A549 (cell line): ENCODE measurements at regions not wholly inside any gene's neighbourhood (a gene's known extent, or its start where the extent isn't known, plus 50 kb on each side); places are given as distances from the start of the nearest gene placed in this dataset.

Experiments used
- ATAC-seq, 2 experiments: fragments of 200-7000 bp in 1 of 2; fragments of >200 bp in 1 of 2; cut with Nextera tagmentation in 1 of 2; cut with Tn5 transposase in 1 of 2; 3 replicates each; pipeline versions ENCODE4 v1.8.0 to v1.9.1; 2018 to 2020; ENCODE audit warnings: mild to moderate bottlenecking in 1 of 2, moderate library complexity in 1 of 2
- CTCF ChIA-PET: fragments of 300-600 bp; sonication (Branson Sonifier 250); formaldehyde crosslinking; extraction: SDS; loops from one replicate; lab custom pipeline; 2021; ENCODE audit warnings: antibody characterized with exemption, inconsistent platforms; lab: Yijun Ruan, JAX
- POLR2A ChIA-PET: fragments of 350-600 bp; formaldehyde crosslinking; extraction: SDS; loops from one replicate; lab custom pipeline; 2021; ENCODE audit warnings: antibody characterized with exemption, inconsistent platforms; lab: Yijun Ruan, JAX
- DNase-seq, 2 experiments: peaks; one replicate each; pipeline versions ENCODE4 v3.0.0 to v3.0.0-alpha.2; 2011 to 2016; ENCODE audit warnings: low read depth in 1 of 2, low spot score in 1 of 2
- FAIRE-seq: peaks from 2 replicates; lab custom pipeline; 2011; peaks lifted over from hg19 to GRCh38; lab: Jason Lieb, UNC
- H3K27ac ChIP-seq, 2 experiments: fragments of >200 bp; sonication (Bioruptor Twin); formaldehyde crosslinking; 3 replicates each; pipeline ENCODE4 v1.5.1; 2016 to 2017
- H3K4me1 ChIP-seq: fragments of >200 bp; sonication (Bioruptor Twin); formaldehyde crosslinking; 3 replicates; pipeline ENCODE4 v1.6.1; 2016
- H3K4me2 ChIP-seq: fragments of >200 bp; sonication (Bioruptor Twin); formaldehyde crosslinking; 3 replicates; pipeline ENCODE4 v1.6.1; 2016
- H3K4me3 ChIP-seq: fragments of >200 bp; sonication (Bioruptor Twin); formaldehyde crosslinking; 3 replicates; pipeline ENCODE4 v1.5.1; 2016
- H3K9me3 ChIP-seq: fragments of >200 bp; sonication (Bioruptor Twin); formaldehyde crosslinking; 3 replicates; pipeline ENCODE4 v1.6.1; 2016
- ATOH8 ChIP-seq: fragments of 250-450 bp; sonication (Bioruptor Pico); IDR thresholded peaks from 2 replicates; pipeline ENCODE4 v1.5.0; 2020; ENCODE audit warnings: low read depth, mild to moderate bottlenecking, moderate library complexity
- CBX2 ChIP-seq: fragments of 200-600 bp; sonication (generic); IDR thresholded peaks from 2 replicates; pipeline ENCODE4 v1.6.1; 2016; ENCODE audit warnings: low read depth, mild to moderate bottlenecking, borderline replicate concordance
- CBX8 ChIP-seq: fragments of 200-600 bp; sonication (generic); IDR thresholded peaks from 2 replicates; pipeline ENCODE4 v1.6.1; 2016
- EHMT2 ChIP-seq: fragments of 200-600 bp; sonication (generic); IDR thresholded peaks from 2 replicates; pipeline ENCODE4 v1.6.1; 2016; ENCODE audit warnings: antibody characterized with exemption, low read depth, mild to moderate bottlenecking, moderate library complexity
- EP300 ChIP-seq, 2 experiments: fragments of >200 bp; sonication (Bioruptor Twin); formaldehyde crosslinking; IDR thresholded peaks; 2 replicates in 1 of 2; 3 replicates in 1 of 2; pipeline ENCODE4 v1.6.1; 2016 to 2017
- FOSB ChIP-seq: fragments of 250-450 bp; sonication (Bioruptor Pico); IDR thresholded peaks from 2 replicates; pipeline ENCODE4 v1.5.0; 2020; ENCODE audit warnings: mild to moderate bottlenecking, moderate library complexity
- GATA3 ChIP-seq: IDR thresholded peaks from 2 replicates; pipeline ENCODE4 v1.6.1; 2012; ENCODE audit warnings: borderline replicate concordance
- HDAC2 ChIP-seq: fragments of 200-600 bp; sonication (generic); IDR thresholded peaks from 2 replicates; pipeline ENCODE4 v1.6.1; 2016
- HES2 ChIP-seq: fragments of >200 bp; sonication (Bioruptor Twin); formaldehyde crosslinking; IDR thresholded peaks from 2 replicates; pipeline ENCODE4 v1.6.1; 2016
- HMGXB4 ChIP-seq: fragments of 250-450 bp; sonication (Bioruptor Pico); IDR thresholded peaks from 2 replicates; pipeline ENCODE4 v1.5.0; 2021; ENCODE audit warnings: mild to moderate bottlenecking, moderate library complexity, borderline replicate concordance
- HOXB5 ChIP-seq: fragments of 250-450 bp; sonication (Bioruptor Pico); IDR thresholded peaks from 2 replicates; pipeline ENCODE4 v1.5.0; 2020; ENCODE audit warnings: mild to moderate bottlenecking, moderate library complexity
- JUNB ChIP-seq: fragments of >200 bp; sonication (Bioruptor Twin); formaldehyde crosslinking; IDR thresholded peaks from 2 replicates; pipeline ENCODE4 v1.6.1; 2016
- KDM1A ChIP-seq: fragments of 200-600 bp; sonication (generic); IDR thresholded peaks from 2 replicates; pipeline ENCODE4 v1.6.1; 2016; ENCODE audit warnings: low read depth, mild to moderate bottlenecking
- MAFK ChIP-seq: fragments of 450-650 bp; IDR thresholded peaks from 2 replicates; pipeline ENCODE4 v1.6.1; 2014; ENCODE audit not compliant: partially characterized antibody
- MAX ChIP-seq: IDR thresholded peaks from 2 replicates; pipeline ENCODE4 v1.6.1; 2012
- MAZ ChIP-seq: fragments of 150-350 bp; IDR thresholded peaks from 2 replicates; pipeline ENCODE4 v1.6.1; 2014; ENCODE audit warnings: antibody characterized with exemption, low read depth, low read length, borderline replicate concordance
- MYC ChIP-seq: IDR thresholded peaks from 2 replicates; pipeline ENCODE4 v1.6.1; 2012; ENCODE audit warnings: mild to moderate bottlenecking, inconsistent platforms, low read length, improper control_type of control experiment, borderline replicate concordance
- NFE2L2 ChIP-seq: fragments of 150-350 bp; conservative IDR thresholded peaks from 2 replicates; pipeline ENCODE4 v1.6.1; 2014; ENCODE audit warnings: low read length
- NPAS2 ChIP-seq: fragments of 250-450 bp; sonication (Bioruptor Pico); IDR thresholded peaks from 2 replicates; pipeline ENCODE4 v1.8.0; 2022; ENCODE audit warnings: mild to moderate bottlenecking, moderate library complexity, borderline replicate concordance
- NR3C1 ChIP-seq: fragments of >200 bp; sonication (Bioruptor Twin); formaldehyde crosslinking; IDR thresholded peaks from 3 replicates; pipeline ENCODE4 v1.6.1; 2017
- PHF8 ChIP-seq: fragments of 200-600 bp; sonication (generic); IDR thresholded peaks from 2 replicates; pipeline ENCODE4 v1.6.1; 2016; ENCODE audit warnings: low read depth, mild to moderate bottlenecking, antibody characterized with exemption, moderate library complexity, borderline replicate concordance
- POLR2AphosphoS2 ChIP-seq: conservative IDR thresholded peaks from 2 replicates; pipeline ENCODE4 v1.6.1; 2012; ENCODE audit warnings: low read length, improper control_type of control experiment, inconsistent platforms
- RNF2 ChIP-seq: fragments of 200-600 bp; sonication (generic); IDR thresholded peaks from 2 replicates; pipeline ENCODE4 v1.6.1; 2016; ENCODE audit warnings: low read depth, mild to moderate bottlenecking, antibody characterized with exemption, moderate library complexity, borderline replicate concordance
- SMC3 ChIP-seq: fragments of >200 bp; sonication (Bioruptor Twin); formaldehyde crosslinking; IDR thresholded peaks from 3 replicates; pipeline ENCODE4 v1.6.1; 2018; ENCODE audit warnings: inconsistent platforms
- SREBF2 ChIP-seq: fragments of 450-650 bp; IDR thresholded peaks from 2 replicates; pipeline ENCODE4 v1.6.1; 2014; ENCODE audit warnings: mild to moderate bottlenecking, moderate library complexity
- TP53 ChIP-seq: fragments of 250-450 bp; sonication (Bioruptor Pico); IDR thresholded peaks from 2 replicates; pipeline ENCODE4 v1.5.0; 2021; ENCODE audit warnings: mild to moderate bottlenecking, moderate library complexity
- ZNF302 ChIP-seq: fragments of 250-450 bp; sonication (Bioruptor Pico); IDR thresholded peaks from 2 replicates; pipeline ENCODE4 v1.9.0; 2021; ENCODE audit warnings: inconsistent platforms, mild to moderate bottlenecking, moderate library complexity
- WGBS: methylation state at CpG from one replicate; pipeline ENCODE4 v1.1.6; 2017; ENCODE audit errors: missing lambda C conversion rate; 5-methylcytosine and 5-hydroxymethylcytosine counted together

- H3K4me1 ChIP-seq, result peaks cover 3% of the 10 kb centered on the region; the same call in 1 of the 3 replicates
- no peak for ATAC-seq
- no peak for TF ChIP-seq CBX8
- TF ChIP-seq POLR2AphosphoS2, result no peak
- TF ChIP-seq EHMT2, result no peak
- no peak for TF ChIP-seq HES2
- TF ChIP-seq NPAS2 (CRISPR knock-in tag), result no peak
- TF ChIP-seq ATOH8 (CRISPR knock-in tag), result no peak
- no peak for FAIRE-seq
- H3K4me3 ChIP-seq, result no peak overlapping the region
- peaks cover 2% of the 10 kb centered on the region; the same call in 1 of the 3 replicates for H3K9me3 ChIP-seq
- ChIA-PET CTCF (interaction anchor here (1.6 kb wide), 1 partner anchor 375 kb away, joined by 7 read pairs; no protein-coding TSS in a partner anchor), POLR2A (interaction anchor here (0.5 kb wide), 1 partner anchor 127 kb away, joined by 3 read pairs; no protein-coding TSS in a partner anchor)
- DNase-seq, result no peak
- H3K4me2 ChIP-seq, result no peak overlapping the region; the same call in 2 of the 3 replicates
- WGBS, result 9% methylated on average over 4 of the region's 4 CpGs
- no peak overlapping the region for H3K27ac ChIP-seq
Observed at GRCh38 chr5:6261668-6262067, 116.7 kb downstream of the MED10 start.

- 27% methylated on average over 3 of the region's 3 CpGs for WGBS
- FAIRE-seq (no peak), DNase-seq (no peak)
Observed at GRCh38 chr5:6261256-6261655, 117.1 kb downstream of the MED10 start.

GRCh38 chr5:6260846-6261245 lies 117.5 kb downstream of the MED10 start:
- Histone ChIP-seq H3K9me3 (peaks cover 2% of the 10 kb centered on the region; the same call in 1 of the 3 replicates), H3K4me2 (no peak overlapping the region), H3K4me3 (no peak overlapping the region), H3K27ac (peak overlapping the region in 1 of 2 experiments; percentile 7; a peak in 1 of 6 replicates), H3K4me1 (peaks cover 3% of the 10 kb centered on the region; the same call in 1 of the 3 replicates)
- CTCF ChIA-PET, result interaction anchor here (1.0 to 1.6 kb wide), 2 partner anchors 297 to 374 kb away, joined by 3 to 7 read pairs; no protein-coding TSS in a partner anchor
- TF ChIP-seq SREBF2, result no peak
- ATAC-seq (no peak), DNase-seq (no peak), FAIRE-seq (no peak)
- 33% methylated on average over 3 of the region's 3 CpGs for WGBS
- POLR2A ChIA-PET, result no interaction called here

More at GRCh38 chr5:6261256-6261655, 117.1 kb downstream of the MED10 start:
- POLR2A ChIA-PET, result no interaction called here
- ATAC-seq, result no peak
- H3K4me1 ChIP-seq, result peaks cover 3% of the 10 kb centered on the region; the same call in 1 of the 3 replicates
- H3K9me3 ChIP-seq, result peaks cover 2% of the 10 kb centered on the region; the same call in 1 of the 3 replicates
- TF ChIP-seq MAFK (no peak), HOXB5 (CRISPR knock-in tag) (no peak), MAX (no peak), GATA3 (no peak), ZNF302 (CRISPR knock-in tag) (no peak), EHMT2 (no peak), EP300 (IDR thresholded peaks at IDR 0.05) (no peak), FOSB (no peak), NFE2L2 (no peak), MAZ (no peak), RNF2 (no peak), TP53 (no peak)
- no peak overlapping the region; the same call in 2 of the 3 replicates for H3K4me2 ChIP-seq
- CTCF ChIA-PET, result interaction anchor here (1.6 kb wide), 1 partner anchor 374 kb away, joined by 7 read pairs; no protein-coding TSS in a partner anchor
- peak overlapping the region in 1 of 2 experiments; percentile 7; a peak in 1 of 6 replicates for H3K27ac ChIP-seq
- no peak overlapping the region for H3K4me3 ChIP-seq

GRCh38 chr5:6256901-6257300 lies 121.4 kb downstream of the MED10 start:
- no peak overlapping the region for H3K4me2 ChIP-seq
- no peak for FAIRE-seq
- H3K4me1 ChIP-seq, result peaks cover 3% of the 10 kb centered on the region; the same call in 1 of the 3 replicates
- H3K27ac ChIP-seq, result no peak overlapping the region
- no peak for ATAC-seq
- no peak overlapping the region for H3K4me3 ChIP-seq
- no peak for DNase-seq
- WGBS, result 5% methylated on average over 3 of the region's 3 CpGs
- H3K9me3 ChIP-seq, result peaks cover 2% of the 10 kb centered on the region; the same call in 1 of the 3 replicates
- ChIA-PET POLR2A (no interaction called here), CTCF (interaction anchor here (1.6 kb wide), 1 partner anchor 10 kb away, joined by 4 read pairs; no protein-coding TSS in a partner anchor)
- TF ChIP-seq KDM1A (no peak), HMGXB4 (no peak), JUNB (no peak), HES2 (no peak), CBX2 (no peak), MYC (no peak), MAX (no peak), HDAC2 (no peak), SMC3 (no peak), ZNF302 (CRISPR knock-in tag) (no peak), ATOH8 (CRISPR knock-in tag) (no peak), NR3C1 (no peak), PHF8 (no peak), EHMT2 (no peak)
